Activated T-helper 1 cell treated with anti-CD3 and anti-CD28 coated beads, Interleukin-12 subunit alpha, Interleukin-12 subunit beta, Interleukin-2, Interleukin-4 antibody, amounts not matched to agents 30 ng/mL and 10 ng/mL and 1 ng/mL, durations not matched to agents 14 hours and 24 hours and 36 hours (primary cell): ENCODE measurements at regions not wholly inside any gene's neighbourhood (a gene's known extent, or its start where the extent isn't known, plus 50 kb on each side); places are given as distances from the start of the nearest gene placed in this dataset.
"Not testable (repeated sequence)": the region's sequence is repeated elsewhere in the genome, so short reads cannot be mapped to it uniquely, and the experiment has no call there.

ENCODE experiments used
- DNase-seq: peaks from one replicate; pipeline ENCODE4 v3.0.0; 2021; ENCODE audit warnings: low spot score
- H3K27ac Mint-ChIP-seq: one replicate; pipeline ENCODE4 v1.8.0; 2021; ENCODE audit warnings: mild to moderate bottlenecking, mixed read lengths
- H3K27me3 Mint-ChIP-seq: one replicate; pipeline ENCODE4 v1.8.0; 2022; ENCODE audit warnings: mild to moderate bottlenecking, moderate library complexity, mixed read lengths; ENCODE audit not compliant: insufficient read depth
- H3K36me3 Mint-ChIP-seq: one replicate; pipeline ENCODE4 v1.8.0; 2021; ENCODE audit warnings: low read depth, mixed read lengths
- H3K4me1 Mint-ChIP-seq: one replicate; pipeline ENCODE4 v1.8.0; 2021; ENCODE audit warnings: low read depth, mixed read lengths
- H3K4me3 Mint-ChIP-seq: one replicate; pipeline ENCODE4 v1.8.0; 2021; ENCODE audit warnings: mild to moderate bottlenecking, moderate library complexity, mixed read lengths
- H3K9me3 Mint-ChIP-seq: one replicate; pipeline ENCODE4 v1.8.0; 2021; ENCODE audit warnings: mixed read lengths
- intact Hi-C: fragments of 100-400 bp; cut with micrococcal nuclease; formaldehyde crosslinking; loops from one replicate; pipeline ENCODE4 v1.15.1; 2024

- intact Hi-C loops: loop anchor here (2.0 to 5.0 kb wide), 2 partner anchors 235 to 434 kb away; no protein-coding TSS in a partner anchor
- Mint-ChIP-seq H3K4me3 (no peak overlapping the region), H3K27ac (no peak overlapping the region), H3K9me3 (no peaks in the 10 kb centered on the region), H3K27me3 (peaks cover 36% of the 10 kb centered on the region), H3K36me3 (no peaks in the 10 kb centered on the region), H3K4me1 (peaks cover 7% of the 10 kb centered on the region)
- no peak for DNase-seq
These were observed 141.9 kb upstream of the C2CD4B start for GRCh38 chr15:62306851-62307504.

- peaks cover 7% of the 10 kb centered on the region for H3K4me1 Mint-ChIP-seq
- H3K36me3 Mint-ChIP-seq: no peaks in the 10 kb centered on the region
- peaks cover 38% of the 10 kb centered on the region for H3K27me3 Mint-ChIP-seq
- no peak for DNase-seq
- H3K4me3 Mint-ChIP-seq: no peak overlapping the region
- H3K9me3 Mint-ChIP-seq: no peaks in the 10 kb centered on the region
- H3K27ac Mint-ChIP-seq: no peak overlapping the region
- intact Hi-C loops: loop anchor here (2.0 to 5.0 kb wide), 2 partner anchors 235 to 435 kb away; no protein-coding TSS in a partner anchor
These were observed 142.5 kb upstream of the C2CD4B start for GRCh38 chr15:62307551-62307950.

- H3K9me3 Mint-ChIP-seq: no peaks in the 10 kb centered on the region
- no peak overlapping the region for H3K4me3 Mint-ChIP-seq
- no peak for DNase-seq
- no peaks in the 10 kb centered on the region for H3K36me3 Mint-ChIP-seq
- H3K4me1 Mint-ChIP-seq: no peaks in the 10 kb centered on the region
- intact Hi-C loops: no loop called here
- no peak overlapping the region for H3K27ac Mint-ChIP-seq
- H3K27me3 Mint-ChIP-seq: peaks cover 5% of the 10 kb centered on the region
These were observed 151.5 kb upstream of the C2CD4B start for GRCh38 chr15:62316413-62317060.

GRCh38 chr15:62320259-62320658 is 155.2 kb upstream of the C2CD4B start:
- H3K9me3 Mint-ChIP-seq: no peaks in the 10 kb centered on the region
- no peaks in the 10 kb centered on the region for H3K4me1 Mint-ChIP-seq
- DNase-seq: no peak
- H3K4me3 Mint-ChIP-seq: no peak overlapping the region
- peaks cover 11% of the 10 kb centered on the region for H3K27me3 Mint-ChIP-seq
- H3K27ac Mint-ChIP-seq: no peak overlapping the region
- intact Hi-C loops: no loop called here
- H3K36me3 Mint-ChIP-seq: no peaks in the 10 kb centered on the region

GRCh38 chr15:62323353-62323890 is 158.3 kb upstream of the C2CD4B start:
- peaks cover 14% of the 10 kb centered on the region for H3K27me3 Mint-ChIP-seq

GRCh38 chr15:62324382-62324781 is 159.3 kb upstream of the C2CD4B start:
- intact Hi-C loops: no loop called here
- H3K4me1 Mint-ChIP-seq: no peaks in the 10 kb centered on the region
- no peaks in the 10 kb centered on the region for H3K9me3 Mint-ChIP-seq
- DNase-seq: no peak
- H3K27ac Mint-ChIP-seq: no peak overlapping the region
- no peak overlapping the region for H3K4me3 Mint-ChIP-seq
- peaks cover 14% of the 10 kb centered on the region for H3K27me3 Mint-ChIP-seq
- no peaks in the 10 kb centered on the region for H3K36me3 Mint-ChIP-seq

More at GRCh38 chr15:62323353-62323890, 158.3 kb upstream of the C2CD4B start:
- no peak for DNase-seq
- no peaks in the 10 kb centered on the region for H3K4me1 Mint-ChIP-seq
- H3K4me3 Mint-ChIP-seq: no peak overlapping the region
- H3K27ac Mint-ChIP-seq: no peak overlapping the region
- intact Hi-C loops: no loop called here
- no peaks in the 10 kb centered on the region for H3K9me3 Mint-ChIP-seq
- H3K36me3 Mint-ChIP-seq: no peaks in the 10 kb centered on the region

- no peaks in the 10 kb centered on the region for H3K9me3 Mint-ChIP-seq
- peaks cover 14% of the 10 kb centered on the region for H3K27me3 Mint-ChIP-seq
- no peaks in the 10 kb centered on the region for H3K36me3 Mint-ChIP-seq
- DNase-seq: no peak
- H3K4me3 Mint-ChIP-seq: no peak overlapping the region
- no peak overlapping the region for H3K27ac Mint-ChIP-seq
- intact Hi-C loops: no loop called here
- H3K4me1 Mint-ChIP-seq: no peaks in the 10 kb centered on the region
These were observed 160.5 kb upstream of the C2CD4B start for GRCh38 chr15:62325597-62325996.

- H3K36me3 Mint-ChIP-seq: no peaks in the 10 kb centered on the region
- no peak for DNase-seq
- intact Hi-C loops: no loop called here
- H3K4me1 Mint-ChIP-seq: no peaks in the 10 kb centered on the region
- H3K9me3 Mint-ChIP-seq: no peaks in the 10 kb centered on the region
- H3K27me3 Mint-ChIP-seq: peaks cover 14% of the 10 kb centered on the region
- no peak overlapping the region for H3K27ac Mint-ChIP-seq
- no peak overlapping the region for H3K4me3 Mint-ChIP-seq
These were observed 161.5 kb upstream of the C2CD4B start for GRCh38 chr15:62326460-62327011.

- H3K36me3 Mint-ChIP-seq: no peaks in the 10 kb centered on the region
- no peak for DNase-seq
- intact Hi-C loops: no loop called here
- H3K4me1 Mint-ChIP-seq: no peaks in the 10 kb centered on the region
- no peaks in the 10 kb centered on the region for H3K9me3 Mint-ChIP-seq
- H3K4me3 Mint-ChIP-seq: no peak overlapping the region
- H3K27ac Mint-ChIP-seq: no peak overlapping the region
- H3K27me3 Mint-ChIP-seq: peaks cover 14% of the 10 kb centered on the region
These were observed 162.3 kb upstream of the C2CD4B start for GRCh38 chr15:62327406-62327805.

- H3K4me1 Mint-ChIP-seq, H3K27ac Mint-ChIP-seq, H3K9me3 Mint-ChIP-seq, H3K4me3 Mint-ChIP-seq, intact Hi-C loops, DNase-seq, H3K36me3 Mint-ChIP-seq, H3K27me3 Mint-ChIP-seq: not testable (repeated sequence)
These were observed 167.4 kb upstream of the C2CD4B start for GRCh38 chr15:62332472-62332871.

GRCh38 chr15:62334536-62334935 is 169.5 kb upstream of the C2CD4B start:
- no peak overlapping the region for H3K27ac Mint-ChIP-seq
- no peaks in the 10 kb centered on the region for H3K36me3 Mint-ChIP-seq
- H3K4me1 Mint-ChIP-seq: no peaks in the 10 kb centered on the region
- H3K4me3 Mint-ChIP-seq: no peak overlapping the region
- H3K27me3 Mint-ChIP-seq: no peaks in the 10 kb centered on the region
- no peak for DNase-seq
- intact Hi-C loops: no loop called here
- H3K9me3 Mint-ChIP-seq: no peaks in the 10 kb centered on the region

GRCh38 chr15:62337934-62338333 is 172.8 kb upstream of the C2CD4B start:
- intact Hi-C loops: no loop called here
- Mint-ChIP-seq H3K27me3 (no peaks in the 10 kb centered on the region), H3K36me3 (no peaks in the 10 kb centered on the region), H3K4me1 (no peaks in the 10 kb centered on the region), H3K4me3 (no peak overlapping the region), H3K9me3 (no peaks in the 10 kb centered on the region), H3K27ac (no peak overlapping the region)
- DNase-seq: no peak

- Mint-ChIP-seq H3K36me3 (no peaks in the 10 kb centered on the region), H3K27ac (no peak overlapping the region), H3K27me3 (no peaks in the 10 kb centered on the region), H3K9me3 (no peaks in the 10 kb centered on the region), H3K4me3 (no peak overlapping the region), H3K4me1 (no peaks in the 10 kb centered on the region)
- DNase-seq: no peak
- intact Hi-C loops: no loop called here
These were observed 173.4 kb upstream of the C2CD4B start for GRCh38 chr15:62338497-62338896.
